Fibroblast of lung (primary cell): ENCODE measurements at regions not wholly inside any gene's neighbourhood (a gene's known extent, or its start where the extent isn't known, plus 50 kb on each side); places are given as distances from the start of the nearest gene placed in this dataset.

Source experiments
- CTCF ChIP-seq, 2 donors: IDR thresholded peaks in 1 of 2; conservative IDR thresholded peaks in 1 of 2; 1 replicate in 1 of 2; 2 replicates in 1 of 2; pipeline ENCODE4 v1.5.1; 2011 to 2012; ENCODE audit warnings: low read length in 2 of 2, control low read depth in 1 of 2, inconsistent platforms in 1 of 2, low read depth in 1 of 2, mild to moderate bottlenecking in 1 of 2
- EZH2 ChIP-seq: IDR thresholded peaks from 2 replicates; pipeline ENCODE4 v1.5.1; 2012; ENCODE audit warnings: low read length, control low read depth, mild to moderate bottlenecking; ENCODE audit errors: missing control alignments

GRCh38 chr2:175606010-175606841, 395.8 kb downstream of the LNPK start:
- TF ChIP-seq CTCF (conservative IDR thresholded peaks at IDR 0.05 in 1 of 2, IDR thresholded peaks at IDR 0.05 in 1 of 2; ENCODE audit: low read depth in 1 of 2, low read length in 2 of 2) (no peak), EZH2 (no peak)
